Left ventricle myocardium inferior (tissue), 1 donor: ENCODE measurements at regions not wholly inside any gene's neighbourhood (a gene's known extent, or its start where the extent isn't known, plus 50 kb on each side); places are given as distances from the start of the nearest gene placed in this dataset.

Source experiments
- DNase-seq: peaks from one replicate; pipeline ENCODE4 v3.0.0-alpha.2; 2020
- H3K27ac ChIP-seq: fragments of 200-600 bp; replicated peaks from 2 replicates; pipeline ENCODE4 v1.8.0; 2021
- H3K27me3 ChIP-seq: fragments of 200-600 bp; 2 replicates; pipeline ENCODE4 v1.8.0; 2021; ENCODE audit warnings: low read depth
- H3K36me3 ChIP-seq: fragments of 200-600 bp; 2 replicates; pipeline ENCODE4 v1.8.0; 2021
- H3K4me1 ChIP-seq: fragments of 200-600 bp; 2 replicates; pipeline ENCODE4 v1.8.0; 2021
- H3K4me3 ChIP-seq: fragments of 200-600 bp; 2 replicates; pipeline ENCODE4 v1.8.0; 2021; ENCODE audit warnings: mild to moderate bottlenecking, moderate library complexity
- H3K9me3 ChIP-seq: fragments of 200-600 bp; replicated peaks from 2 replicates; pipeline ENCODE4 v1.8.0; 2021
- intact Hi-C: fragments of 100-400 bp; cut with micrococcal nuclease; formaldehyde crosslinking; loops from one replicate; pipeline ENCODE4 v1.11.0; 2022
- TF ChIP-seq, protein P1 (sequence below): fragments of 200-600 bp; IDR thresholded peaks from 2 replicates; pipeline ENCODE4 v1.8.0; 2021; ENCODE audit warnings: antibody characterized with exemption, mild to moderate bottlenecking, borderline replicate concordance
- donor health status: DM: no; HTN: yes; CAD: no; lungs with severe emphysema.

GRCh38 chr4:178165251-178165950 is 723.2 kb upstream of the AGA start:
- Histone ChIP-seq H3K27ac (no peak overlapping the region), H3K4me1 (no peaks in the 10 kb centered on the region), H3K36me3 (no peaks in the 10 kb centered on the region), H3K27me3 (no peaks in the 10 kb centered on the region), H3K9me3 (peaks cover 10% of the 10 kb centered on the region), H3K4me3 (no peak overlapping the region)
- intact Hi-C loops: no loop called here
- TF ChIP-seq, protein P1, sequence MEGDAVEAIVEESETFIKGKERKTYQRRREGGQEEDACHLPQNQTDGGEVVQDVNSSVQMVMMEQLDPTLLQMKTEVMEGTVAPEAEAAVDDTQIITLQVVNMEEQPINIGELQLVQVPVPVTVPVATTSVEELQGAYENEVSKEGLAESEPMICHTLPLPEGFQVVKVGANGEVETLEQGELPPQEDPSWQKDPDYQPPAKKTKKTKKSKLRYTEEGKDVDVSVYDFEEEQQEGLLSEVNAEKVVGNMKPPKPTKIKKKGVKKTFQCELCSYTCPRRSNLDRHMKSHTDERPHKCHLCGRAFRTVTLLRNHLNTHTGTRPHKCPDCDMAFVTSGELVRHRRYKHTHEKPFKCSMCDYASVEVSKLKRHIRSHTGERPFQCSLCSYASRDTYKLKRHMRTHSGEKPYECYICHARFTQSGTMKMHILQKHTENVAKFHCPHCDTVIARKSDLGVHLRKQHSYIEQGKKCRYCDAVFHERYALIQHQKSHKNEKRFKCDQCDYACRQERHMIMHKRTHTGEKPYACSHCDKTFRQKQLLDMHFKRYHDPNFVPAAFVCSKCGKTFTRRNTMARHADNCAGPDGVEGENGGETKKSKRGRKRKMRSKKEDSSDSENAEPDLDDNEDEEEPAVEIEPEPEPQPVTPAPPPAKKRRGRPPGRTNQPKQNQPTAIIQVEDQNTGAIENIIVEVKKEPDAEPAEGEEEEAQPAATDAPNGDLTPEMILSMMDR: no peak
- no peak for DNase-seq

DNA sequence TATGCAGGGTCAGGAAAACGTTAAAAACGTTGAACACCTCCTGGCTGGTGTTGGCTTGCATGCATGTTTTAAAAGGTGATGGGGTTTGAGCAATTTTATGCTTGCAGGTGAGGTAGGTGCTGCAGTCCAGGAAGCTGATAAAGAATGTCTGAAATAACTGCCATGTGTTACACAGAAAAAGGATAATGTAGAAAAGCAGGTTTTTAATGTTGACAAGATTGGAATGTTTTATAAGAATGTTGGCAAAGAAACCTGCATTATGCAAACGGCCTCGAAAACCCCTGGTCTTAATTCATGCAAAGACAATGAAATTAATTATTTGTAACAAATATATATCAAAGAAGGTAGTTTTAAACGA is 723.7 kb upstream of the AGA start:
- Histone ChIP-seq H3K4me3 (no peak overlapping the region), H3K27ac (no peak overlapping the region), H3K36me3 (no peaks in the 10 kb centered on the region), H3K9me3 (peaks cover 5% of the 10 kb centered on the region), H3K27me3 (no peaks in the 10 kb centered on the region), H3K4me1 (no peaks in the 10 kb centered on the region)
- TF ChIP-seq, protein P1: no peak
- no peak for DNase-seq
- intact Hi-C loops: no loop called here

DNA sequence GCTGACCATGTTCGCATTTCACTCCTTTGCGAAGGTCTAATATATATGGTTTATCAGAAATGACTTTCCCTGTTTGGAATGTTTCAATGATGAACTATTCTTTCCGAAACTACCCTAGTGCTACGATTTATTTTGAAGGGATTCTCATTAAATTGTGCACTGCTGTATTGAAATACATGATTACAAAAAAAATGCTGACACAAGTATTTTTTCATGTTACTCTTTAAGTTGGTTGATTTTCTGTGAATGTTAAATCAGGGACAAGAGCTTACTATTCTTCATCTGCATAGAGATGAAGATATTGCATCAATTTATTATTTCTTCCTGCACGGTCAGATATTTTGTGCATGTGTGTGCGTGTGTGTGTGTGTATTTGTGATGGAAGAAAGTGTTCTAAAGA is 731.5 kb upstream of the AGA start:
- H3K36me3 ChIP-seq: no peaks in the 10 kb centered on the region
- no peak for DNase-seq
- no peaks in the 10 kb centered on the region for H3K4me1 ChIP-seq
- no peaks in the 10 kb centered on the region for H3K27me3 ChIP-seq
- H3K4me3 ChIP-seq: no peak overlapping the region
- no peak overlapping the region for H3K27ac ChIP-seq
- TF ChIP-seq, protein P1: no peak
- intact Hi-C loops: no loop called here
- peaks cover 8% of the 10 kb centered on the region for H3K9me3 ChIP-seq

- intact Hi-C loops: no loop called here
- no peaks in the 10 kb centered on the region for H3K36me3 ChIP-seq
- H3K27ac ChIP-seq: no peak overlapping the region
- no peaks in the 10 kb centered on the region for H3K27me3 ChIP-seq
- H3K9me3 ChIP-seq: peaks cover 8% of the 10 kb centered on the region
- DNase-seq: no peak
- TF ChIP-seq, protein P1: no peak
- H3K4me1 ChIP-seq: no peaks in the 10 kb centered on the region
- no peak overlapping the region for H3K4me3 ChIP-seq
These were observed 732.5 kb upstream of the AGA start for GRCh38 chr4:178174756-178175155.

DNA sequence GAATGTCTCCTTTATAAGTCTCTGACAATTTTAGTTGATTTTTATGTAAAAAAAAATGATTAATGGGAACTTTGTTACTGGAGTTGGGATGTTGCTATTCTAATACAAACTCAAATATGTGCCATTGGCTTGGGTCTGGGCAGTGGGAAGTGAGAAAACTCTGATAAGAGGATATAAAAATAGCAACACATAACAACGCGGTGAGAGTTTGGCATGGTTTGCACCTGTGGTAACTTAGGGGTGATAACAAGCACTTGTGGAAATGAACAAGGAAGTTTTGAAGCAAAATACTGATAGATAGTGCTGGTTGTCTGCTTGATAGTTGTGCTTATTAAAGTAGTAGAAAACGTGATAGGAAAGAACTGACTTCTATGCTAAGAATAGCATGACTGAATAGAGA is 743.3 kb upstream of the AGA start:
- Histone ChIP-seq H3K4me1 (peaks cover 12% of the 10 kb centered on the region), H3K4me3 (no peak overlapping the region), H3K36me3 (no peaks in the 10 kb centered on the region), H3K9me3 (peaks cover 5% of the 10 kb centered on the region), H3K27ac (peak overlapping the region; percentile 56), H3K27me3 (no peaks in the 10 kb centered on the region)
- DNase-seq: no peak
- TF ChIP-seq, protein P1: no peak
- intact Hi-C loops: no loop called here

- no peak for DNase-seq
- Histone ChIP-seq H3K4me3 (no peak overlapping the region), H3K27ac (no peak overlapping the region), H3K9me3 (no peaks in the 10 kb centered on the region), H3K36me3 (no peaks in the 10 kb centered on the region), H3K27me3 (no peaks in the 10 kb centered on the region), H3K4me1 (peaks cover under 1% of the 10 kb centered on the region)
- TF ChIP-seq, protein P1: no peak
- intact Hi-C loops: no loop called here
These were observed 750.4 kb upstream of the AGA start for GRCh38 chr4:178192611-178193010.
